WTC11 (cell line): ENCODE measurements at regions not wholly inside any gene's neighbourhood (a gene's known extent, or its start where the extent isn't known, plus 50 kb on each side); places are given as distances from the start of the nearest gene placed in this dataset.

Experiments
- ATF3 ChIP-seq: sonication (generic); formaldehyde crosslinking; conservative IDR thresholded peaks from 2 replicates; pipeline ENCODE4 v1.8.1; 2022; ENCODE audit warnings: mild to moderate bottlenecking, missing genetic modification reagents
- SP1 ChIP-seq: sonication (generic); formaldehyde crosslinking; conservative IDR thresholded peaks from 2 replicates; pipeline ENCODE4 v1.8.1; 2022; ENCODE audit warnings: missing genetic modification reagents
- TF ChIP-seq, protein P1 (sequence below): fragments of 200-600 bp; IDR thresholded peaks from 2 replicates; pipeline ENCODE4 v1.8.0; 2022; ENCODE audit warnings: antibody characterized with exemption

GRCh38 chr3:106347350-106347749 is 478.5 kb upstream of the CBLB start:
- TF ChIP-seq, protein P1, sequence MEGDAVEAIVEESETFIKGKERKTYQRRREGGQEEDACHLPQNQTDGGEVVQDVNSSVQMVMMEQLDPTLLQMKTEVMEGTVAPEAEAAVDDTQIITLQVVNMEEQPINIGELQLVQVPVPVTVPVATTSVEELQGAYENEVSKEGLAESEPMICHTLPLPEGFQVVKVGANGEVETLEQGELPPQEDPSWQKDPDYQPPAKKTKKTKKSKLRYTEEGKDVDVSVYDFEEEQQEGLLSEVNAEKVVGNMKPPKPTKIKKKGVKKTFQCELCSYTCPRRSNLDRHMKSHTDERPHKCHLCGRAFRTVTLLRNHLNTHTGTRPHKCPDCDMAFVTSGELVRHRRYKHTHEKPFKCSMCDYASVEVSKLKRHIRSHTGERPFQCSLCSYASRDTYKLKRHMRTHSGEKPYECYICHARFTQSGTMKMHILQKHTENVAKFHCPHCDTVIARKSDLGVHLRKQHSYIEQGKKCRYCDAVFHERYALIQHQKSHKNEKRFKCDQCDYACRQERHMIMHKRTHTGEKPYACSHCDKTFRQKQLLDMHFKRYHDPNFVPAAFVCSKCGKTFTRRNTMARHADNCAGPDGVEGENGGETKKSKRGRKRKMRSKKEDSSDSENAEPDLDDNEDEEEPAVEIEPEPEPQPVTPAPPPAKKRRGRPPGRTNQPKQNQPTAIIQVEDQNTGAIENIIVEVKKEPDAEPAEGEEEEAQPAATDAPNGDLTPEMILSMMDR: no peak
- no peak for TF ChIP-seq ATF3
- no peak for TF ChIP-seq SP1
